HG03045 (cell line): ENCODE measurements at regions not wholly inside any gene's neighbourhood (a gene's known extent, or its start where the extent isn't known, plus 50 kb on each side); places are given as distances from the start of the nearest gene placed in this dataset.

ENCODE experiments used
- ATAC-seq: cut with Tn5 transposase; IDR thresholded peaks from one replicate; pipeline ENCODE4 v1.9.1; 2021; ENCODE audit warnings: mild to moderate bottlenecking, moderate library complexity; ENCODE audit not compliant: unreplicated experiment

DNA sequence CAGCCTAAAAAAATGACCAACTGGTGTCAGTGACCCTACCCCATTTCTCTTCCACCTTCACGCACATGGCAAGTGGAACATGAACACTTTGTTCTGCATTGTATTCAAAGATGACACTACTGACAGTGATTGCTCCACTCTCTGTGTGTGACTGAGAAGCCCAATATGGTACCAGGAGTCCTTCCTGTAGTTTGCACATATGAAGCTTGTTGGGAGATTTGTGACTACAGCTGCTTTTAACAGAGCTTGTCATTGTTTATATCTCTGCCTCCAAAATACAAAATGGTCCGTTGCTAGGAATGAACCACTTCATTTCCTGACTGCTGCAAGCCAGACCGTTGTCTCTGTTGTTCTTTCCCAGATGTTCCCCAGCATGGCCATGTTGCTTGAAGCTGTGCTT lies 140.3 kb upstream of the TCF21 start:
- ATAC-seq: no peak

DNA sequence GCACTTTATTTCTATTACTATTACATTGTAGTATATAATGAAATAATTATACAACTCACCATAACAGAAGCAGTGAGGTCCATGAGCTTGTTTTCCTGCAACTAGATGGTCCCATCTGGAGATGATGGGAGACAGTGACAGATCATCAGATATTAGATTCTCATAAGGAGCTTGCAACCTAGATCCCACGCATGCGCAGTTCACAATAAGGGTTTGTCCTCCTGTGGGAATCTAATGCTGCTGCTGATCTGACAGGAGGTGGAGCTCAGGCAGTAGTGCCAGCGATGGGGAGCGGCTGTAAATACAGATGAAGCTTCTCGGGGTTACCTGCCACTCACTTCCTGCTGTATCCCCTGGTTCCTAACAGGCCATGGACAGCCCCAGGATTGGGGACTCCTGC lies 139.5 kb upstream of the TCF21 start:
- ATAC-seq: no peak

DNA sequence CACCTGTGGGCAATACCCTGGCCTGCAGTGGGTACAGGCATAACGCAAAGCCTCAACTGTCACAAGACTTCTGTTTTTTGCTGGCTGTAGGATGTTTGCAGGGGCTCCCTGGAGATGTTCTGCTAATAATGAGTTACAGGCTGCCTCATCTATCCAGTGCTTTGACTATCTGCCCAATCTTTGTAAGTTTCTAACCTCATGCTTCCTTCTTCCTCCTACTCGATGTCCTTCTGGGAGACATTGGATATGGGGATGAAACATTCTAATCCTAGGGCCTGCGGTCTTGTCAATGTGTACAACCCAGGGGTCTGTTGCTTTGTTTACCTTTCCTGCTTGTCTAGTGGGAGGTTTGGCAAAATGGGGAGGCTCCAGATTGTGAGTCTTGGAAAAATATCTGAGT lies 136.8 kb upstream of the TCF21 start:
- ATAC-seq: no peak

DNA sequence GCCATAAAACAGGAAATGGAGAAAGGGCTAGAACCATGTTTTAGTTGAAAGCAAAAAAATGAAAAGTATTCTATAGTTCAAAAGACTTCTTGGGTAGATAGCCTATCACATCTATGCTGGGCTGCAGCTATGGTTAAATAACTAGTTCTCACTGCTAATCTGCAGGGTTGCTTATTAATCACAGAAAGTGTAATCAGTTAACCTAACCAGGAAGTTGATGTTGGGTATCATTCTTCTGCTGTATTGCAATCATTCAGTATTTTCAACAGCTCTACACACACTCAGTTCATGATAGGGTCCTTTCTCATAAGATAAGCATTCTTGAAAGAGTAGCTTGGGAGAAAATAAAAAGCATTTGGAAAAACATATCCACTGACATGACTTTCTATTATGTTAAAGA lies 135.2 kb upstream of the TCF21 start:
- ATAC-seq: no peak

DNA sequence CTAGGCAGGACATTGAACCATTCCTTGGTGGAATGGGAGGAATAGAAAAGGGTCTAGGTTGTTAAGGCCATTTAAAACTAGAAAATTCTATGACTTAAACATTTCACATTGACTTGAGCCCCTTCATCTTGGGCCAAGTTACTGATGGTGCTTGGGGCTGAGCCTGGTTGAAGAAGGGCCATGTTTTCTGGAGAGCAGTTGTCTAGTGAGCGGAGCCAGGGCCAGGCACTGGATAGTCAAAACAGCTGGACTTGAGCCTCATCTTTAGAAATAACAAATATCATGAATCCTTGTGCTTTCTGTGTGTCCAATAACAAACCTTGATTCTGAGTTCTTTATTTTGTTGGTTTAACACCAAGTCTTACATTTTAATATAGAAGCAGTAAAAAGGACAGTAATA lies 134.6 kb upstream of the TCF21 start:
- no peak for ATAC-seq

DNA sequence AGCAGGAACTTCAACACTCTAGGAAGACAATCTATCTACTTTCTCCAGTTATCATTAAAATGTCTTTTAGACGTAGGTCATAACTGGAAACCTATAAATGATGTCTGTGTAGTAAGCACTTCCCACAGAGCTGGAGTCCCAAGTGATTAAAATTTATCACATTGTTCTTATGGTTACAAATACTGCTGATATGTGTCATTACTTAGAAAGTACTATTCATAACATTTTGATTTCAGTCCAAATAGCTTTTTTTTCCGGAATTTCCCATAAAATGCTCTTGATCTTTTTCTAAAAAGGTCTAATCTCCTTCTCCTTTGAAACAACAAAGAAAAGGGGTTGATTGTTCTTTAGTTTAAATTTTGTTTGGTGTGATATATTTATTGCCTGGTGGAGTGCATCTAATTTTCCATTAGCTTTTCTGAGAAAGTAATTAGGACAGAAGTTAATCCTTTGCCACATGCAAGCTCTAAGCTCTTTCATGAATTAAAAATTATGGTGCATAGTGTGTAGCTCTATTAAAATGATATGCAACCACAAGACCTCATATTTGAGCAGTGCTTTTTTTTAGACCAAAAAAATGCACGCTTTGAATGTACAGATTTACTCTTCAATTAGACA lies 132.7 kb upstream of the TCF21 start:
- no peak for ATAC-seq

DNA sequence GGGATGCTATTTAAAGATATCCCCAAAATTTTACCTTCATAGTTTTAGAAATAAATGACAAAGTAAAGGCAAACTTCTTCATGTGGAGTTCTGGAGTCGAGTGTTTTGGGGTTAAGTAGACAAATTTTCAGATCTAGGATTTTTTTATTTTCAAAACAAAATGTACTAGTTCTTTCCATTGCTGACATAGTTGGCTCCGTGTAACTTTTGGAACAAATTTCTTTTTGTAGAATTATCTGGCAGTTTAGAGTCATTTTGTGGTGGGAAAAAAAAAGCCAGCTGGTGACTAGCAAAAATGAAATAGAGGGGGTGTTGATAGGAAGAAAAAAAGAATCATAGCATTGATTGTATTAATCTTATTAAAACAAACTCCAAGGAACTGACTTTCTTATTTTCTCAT lies 131.6 kb upstream of the TCF21 start:
- ATAC-seq: no peak

DNA sequence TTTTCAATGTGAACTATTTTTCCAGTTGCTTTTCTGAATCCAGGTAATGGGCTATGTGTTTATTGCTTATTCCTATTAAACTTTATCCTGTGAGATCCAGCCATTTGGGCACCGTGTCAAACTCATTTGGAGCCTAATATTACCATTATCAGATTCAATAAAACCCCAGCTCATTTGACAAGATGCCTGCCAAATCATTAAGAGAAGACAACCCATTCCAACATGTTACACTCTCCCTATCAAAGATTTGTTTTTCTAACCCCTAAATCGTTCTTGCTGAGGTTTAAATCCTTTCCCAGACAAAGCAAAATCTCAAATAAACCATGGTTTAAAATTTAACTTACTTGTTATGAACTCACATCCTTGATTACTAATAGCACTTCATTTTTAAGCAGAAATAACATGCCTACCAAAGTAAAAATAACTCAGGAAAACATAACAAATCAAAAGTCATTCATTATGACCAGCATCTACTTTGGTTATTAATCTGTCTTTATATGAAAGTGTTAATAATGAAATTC lies 130.0 kb upstream of the TCF21 start:
- no peak for ATAC-seq

DNA sequence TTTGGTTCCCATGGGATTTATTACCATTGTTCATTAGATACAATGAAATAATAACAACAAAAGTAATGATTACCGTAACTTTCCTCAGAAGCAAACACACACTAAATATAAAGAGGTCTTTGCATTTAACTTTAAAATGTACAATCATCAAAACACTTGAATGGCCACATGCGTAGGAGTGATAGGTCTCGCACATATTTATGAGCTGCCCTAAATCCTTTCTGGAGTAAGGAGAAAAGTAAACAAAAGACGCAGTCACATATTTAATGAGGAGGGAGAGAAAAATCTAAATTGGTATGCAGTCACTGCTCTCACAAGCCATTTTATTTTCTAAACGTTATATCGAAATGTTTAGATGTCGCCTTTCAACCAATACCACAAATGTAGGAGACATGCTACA lies 129.4 kb upstream of the TCF21 start:
- ATAC-seq: no peak

DNA sequence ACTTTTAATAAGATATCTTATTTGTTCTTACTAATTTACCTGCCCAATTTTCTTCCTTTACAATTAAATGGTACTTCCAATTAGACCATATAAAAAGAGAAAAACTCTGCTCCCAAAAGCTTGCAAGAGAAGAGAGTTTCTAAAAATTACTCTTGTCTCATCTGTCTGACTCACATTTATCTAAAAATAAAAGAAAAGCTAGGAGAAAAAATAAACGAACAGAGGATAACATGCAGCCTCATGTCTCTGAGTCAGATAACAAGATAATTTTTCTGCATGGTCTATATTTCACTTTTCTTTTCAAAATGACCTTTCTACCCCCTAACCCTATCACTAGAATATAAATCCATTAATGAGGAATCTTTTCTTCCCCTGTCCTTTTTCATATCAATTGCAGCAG lies 127.2 kb upstream of the TCF21 start:
- no peak for ATAC-seq

DNA sequence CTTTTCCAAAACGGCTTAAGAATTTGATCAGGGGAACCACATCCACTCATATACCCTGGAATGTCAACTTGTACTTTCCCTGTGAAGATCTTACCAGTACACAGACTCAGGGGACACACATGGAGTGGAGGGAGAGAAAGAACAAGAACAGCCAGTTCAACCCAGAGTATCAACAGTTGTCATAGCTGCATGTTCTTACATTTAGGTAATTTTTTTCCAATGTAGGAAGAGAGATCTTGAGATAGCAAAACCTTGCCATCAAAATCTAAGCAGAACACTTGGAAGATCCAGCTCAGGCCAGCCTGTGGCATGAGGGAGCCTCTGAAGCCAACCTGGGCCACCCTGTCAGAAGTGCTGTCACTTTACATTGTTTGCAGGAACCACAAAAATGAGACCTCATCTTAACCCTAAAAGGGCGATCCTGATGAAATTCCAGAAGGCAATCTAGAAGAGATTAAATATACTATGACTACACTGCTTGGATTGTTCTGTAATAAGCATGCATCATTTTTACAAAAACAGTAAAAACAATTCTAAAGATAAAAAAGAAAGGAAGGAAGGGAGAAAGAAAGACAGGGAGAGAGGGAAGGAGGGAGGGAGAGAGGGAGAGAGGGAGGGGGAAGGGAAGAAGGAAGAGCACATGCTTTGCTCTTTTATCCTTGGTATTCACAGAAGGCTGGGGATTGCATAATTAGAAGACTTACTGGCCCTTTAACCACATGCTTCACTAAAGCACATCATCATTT lies 124.7 kb upstream of the TCF21 start:
- no peak for ATAC-seq

DNA sequence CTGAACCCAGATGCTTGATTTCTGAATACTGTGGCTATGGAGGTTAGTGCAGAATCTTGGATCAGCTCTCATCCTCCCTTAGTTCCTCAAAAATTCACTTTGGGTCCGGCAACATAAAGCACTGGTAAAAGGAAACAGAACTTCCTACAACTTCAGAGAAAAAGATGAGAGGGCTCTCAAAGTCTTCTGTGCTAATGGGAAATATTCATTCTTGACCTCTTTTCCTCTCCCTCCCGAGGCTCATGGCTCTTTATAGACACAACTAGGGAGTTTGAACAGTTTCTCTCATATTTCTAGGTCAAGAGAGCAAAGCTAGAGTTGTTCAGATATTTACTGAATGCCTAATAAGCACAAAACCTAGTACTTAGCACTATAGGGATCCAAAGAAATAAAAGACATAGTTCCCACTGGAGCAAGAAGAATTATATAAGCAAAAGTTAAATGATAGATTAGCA lies 124.1 kb upstream of the TCF21 start:
- no peak for ATAC-seq

DNA sequence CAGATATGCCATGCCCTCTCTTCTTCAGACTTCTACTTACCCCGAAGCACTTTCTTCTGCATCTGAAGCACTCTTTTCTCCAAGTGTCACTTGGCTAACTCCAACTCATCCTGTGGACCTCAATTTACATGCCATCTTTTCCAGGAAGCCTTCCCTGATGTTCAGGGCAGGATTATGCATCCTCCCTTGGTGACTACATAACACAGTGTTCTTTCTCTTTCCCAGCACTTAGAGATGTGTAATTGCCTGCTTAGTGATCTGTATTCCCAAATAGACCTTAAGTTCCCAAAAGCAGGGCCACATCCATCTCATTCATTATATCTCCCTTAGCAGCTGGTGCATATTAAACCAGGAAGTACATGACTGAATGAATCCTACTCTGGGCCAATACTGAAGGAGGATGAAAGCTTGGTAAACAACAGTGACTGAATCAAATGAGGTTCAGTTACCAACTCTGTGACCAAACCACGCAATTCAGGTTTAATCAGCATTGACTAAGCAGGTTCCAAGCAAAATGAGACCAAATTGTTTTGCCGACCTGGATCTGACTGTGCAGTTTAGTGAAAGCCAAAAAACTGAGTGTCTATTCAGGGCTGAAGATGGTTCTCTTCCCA lies 121.4 kb upstream of the TCF21 start:
- ATAC-seq: no peak

DNA sequence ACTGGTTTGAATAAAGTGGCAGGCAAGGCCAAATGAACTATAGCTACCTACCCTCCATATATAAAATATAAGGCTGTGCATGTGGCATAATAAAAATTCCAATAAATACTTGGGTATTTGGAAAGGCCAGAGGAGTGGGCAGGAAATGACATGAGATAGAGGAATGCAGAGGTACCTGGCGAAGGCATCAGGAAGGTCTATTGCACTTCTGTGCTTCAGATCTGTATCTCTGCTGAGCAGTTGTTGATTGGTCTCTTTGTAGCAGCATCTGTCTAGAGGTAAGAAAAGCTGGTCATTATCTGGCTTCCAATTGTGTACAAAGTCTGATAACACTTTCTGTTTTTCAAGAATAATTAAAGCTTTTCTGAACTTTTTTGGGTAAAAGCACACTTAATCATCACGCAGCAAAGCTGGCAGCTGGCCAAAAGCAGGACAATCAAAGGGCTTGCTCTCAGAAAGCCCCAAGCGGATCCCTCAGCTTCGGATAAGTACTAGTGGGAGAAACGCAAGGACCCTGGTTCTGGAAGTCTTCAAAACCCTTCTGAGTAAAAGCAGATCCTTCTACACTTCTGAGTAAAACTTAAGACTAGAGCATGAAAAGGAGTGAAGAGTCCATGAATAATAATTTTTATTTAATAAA lies 120.1 kb upstream of the TCF21 start:
- ATAC-seq: no peak

DNA sequence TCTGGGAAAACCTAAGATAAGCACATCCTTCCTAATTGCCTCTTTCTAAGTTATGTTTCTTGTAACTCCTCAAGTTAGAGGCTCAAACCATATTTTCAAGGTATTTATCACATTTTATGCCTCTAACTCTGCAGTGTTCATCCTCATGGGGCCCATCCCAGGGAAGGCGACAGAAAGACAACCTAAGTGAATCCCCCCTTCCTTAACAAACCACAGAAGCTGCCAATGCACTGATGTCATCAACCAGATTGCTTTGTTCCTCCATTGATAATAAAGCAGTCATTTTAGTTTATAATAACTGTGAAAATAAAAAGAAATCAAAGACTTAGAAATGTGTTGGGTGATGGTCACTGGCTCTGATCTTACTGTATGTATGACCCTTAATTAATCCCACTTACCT lies 119.5 kb upstream of the TCF21 start:
- ATAC-seq: no peak

DNA sequence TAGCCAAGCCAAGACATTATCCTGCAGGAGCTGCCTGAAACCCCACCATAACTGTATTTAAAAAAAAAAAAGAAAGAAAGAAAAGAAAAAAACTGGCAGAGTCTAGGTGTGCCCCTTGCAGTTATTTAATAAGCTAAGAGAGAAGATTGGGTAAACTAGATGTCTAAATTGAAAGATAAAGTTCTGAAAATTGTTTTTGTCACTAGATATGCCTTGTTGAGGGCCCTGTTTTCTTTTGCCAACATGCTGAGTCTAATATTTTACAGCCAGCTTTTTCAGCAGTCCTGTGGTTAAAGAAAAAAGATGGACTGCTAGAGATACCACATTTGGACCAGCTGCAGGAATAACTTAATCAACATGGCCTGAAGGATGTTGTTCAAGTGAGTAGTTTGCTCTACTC lies 116.3 kb upstream of the TCF21 start:
- no peak for ATAC-seq

DNA sequence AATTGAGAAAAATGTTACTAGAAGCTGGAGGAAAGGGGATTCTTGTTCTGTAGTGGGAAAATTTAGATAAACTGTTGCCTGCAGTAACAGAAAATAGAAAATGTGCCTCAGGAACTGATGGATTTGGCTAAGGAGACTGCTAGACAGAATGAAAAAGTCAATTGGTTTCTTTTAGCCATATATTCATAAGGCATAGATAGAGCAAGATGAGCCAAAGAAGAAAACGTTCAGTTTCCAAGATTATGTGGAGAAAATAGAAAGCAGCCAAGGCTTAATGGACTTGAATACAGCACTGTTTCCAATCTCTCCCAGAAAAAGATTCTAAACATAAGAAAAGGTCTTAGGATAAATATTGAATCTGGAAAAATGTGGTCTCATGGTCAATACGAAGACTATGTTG lies 115.1 kb upstream of the TCF21 start:
- no peak for ATAC-seq

DNA sequence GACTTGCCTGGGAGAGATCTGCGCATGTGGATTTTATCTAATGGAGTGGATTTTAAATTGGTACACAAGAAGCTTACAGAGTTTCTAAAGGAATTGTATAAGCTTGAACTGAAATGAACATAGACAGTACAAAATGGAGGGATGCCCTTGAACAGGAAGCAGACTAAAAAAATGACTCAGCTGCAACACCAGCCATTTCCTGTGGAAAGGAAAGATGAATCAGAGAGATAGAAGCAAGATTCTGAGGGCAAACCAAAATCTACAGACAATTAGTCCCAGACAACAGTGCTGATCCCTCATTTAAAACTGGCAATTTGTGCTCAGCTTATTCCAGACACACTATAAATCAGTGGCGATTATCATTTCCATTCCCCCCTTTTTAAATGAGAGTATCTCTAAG lies 114.6 kb upstream of the TCF21 start:
- ATAC-seq: no peak

DNA sequence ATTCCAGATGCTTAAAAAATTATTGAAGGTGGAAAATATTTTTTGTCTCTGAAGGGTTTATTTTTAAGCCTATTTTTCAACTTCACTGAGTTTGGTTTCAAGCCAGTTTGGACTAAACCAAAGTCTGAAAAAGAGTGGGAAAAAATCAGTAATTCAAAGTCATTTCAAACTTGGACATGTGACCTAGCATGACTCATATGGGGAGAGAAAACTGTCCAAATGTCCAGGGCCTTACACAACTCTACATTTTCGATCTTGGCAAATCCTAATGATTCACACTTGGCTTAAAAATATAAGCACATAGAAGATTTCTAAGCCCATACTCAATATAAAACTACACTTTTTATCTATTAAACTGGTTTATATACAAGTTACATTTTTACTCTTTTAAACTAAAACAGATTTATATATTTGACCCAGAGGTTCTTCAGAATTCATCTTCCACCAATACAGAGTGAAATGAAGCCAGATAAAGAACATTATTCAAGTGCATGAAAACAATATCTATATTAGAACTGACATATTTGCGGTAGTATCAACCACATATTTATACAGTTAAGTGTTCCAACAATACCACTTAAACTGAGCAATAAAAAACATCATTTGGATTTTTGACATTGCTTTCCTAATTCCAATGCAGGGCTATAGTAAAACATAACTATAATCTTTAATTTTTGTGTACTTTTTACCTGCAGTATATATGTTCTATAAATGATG lies 110.3 kb upstream of the TCF21 start:
- no peak for ATAC-seq

DNA sequence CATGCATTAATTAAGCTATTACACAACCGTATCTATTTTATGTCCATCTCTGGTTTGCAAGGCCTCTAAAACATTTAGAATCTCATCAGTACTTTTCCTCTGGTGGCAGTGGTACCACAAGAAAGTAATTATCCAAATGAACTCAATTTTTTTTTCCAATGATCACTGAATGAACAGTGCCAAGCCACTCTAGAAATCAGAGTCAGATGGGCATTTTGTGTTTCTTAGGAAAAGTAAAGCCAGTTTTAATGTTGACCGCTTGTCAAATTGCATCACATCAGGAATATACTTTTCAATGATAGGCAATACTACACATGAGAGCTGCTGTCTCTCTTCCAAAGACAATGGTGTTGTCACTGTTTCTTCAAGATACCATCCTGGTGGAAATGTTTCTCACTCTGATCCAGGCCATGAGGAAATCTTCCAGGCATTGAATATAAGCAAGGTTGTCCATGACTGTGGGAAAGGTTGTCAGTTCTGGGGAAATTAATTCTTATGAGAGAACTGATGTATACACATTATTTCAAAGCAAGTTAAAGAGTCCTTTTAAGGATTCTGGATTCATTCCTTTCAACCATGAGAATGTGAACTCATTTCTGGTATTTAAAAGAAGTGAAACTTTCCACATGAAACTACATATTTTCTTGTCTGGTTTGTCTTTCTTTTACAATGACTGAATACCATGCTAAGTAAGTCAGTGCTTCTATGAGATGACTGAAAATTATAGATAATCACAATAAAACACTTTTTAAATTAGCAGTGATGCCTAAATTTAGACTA lies 108.8 kb upstream of the TCF21 start:
- no peak for ATAC-seq
